ENCODE measurements at regions not wholly inside any gene's neighbourhood (a gene's known extent, or its start where the extent isn't known, plus 50 kb on each side); places are given as distances from the start of the nearest gene placed in this dataset. TPM values are rescaled to one million over a fixed set of nuclear protein-coding genes. Genes with fewer than 3 reads are reported as not detected.

DNA sequence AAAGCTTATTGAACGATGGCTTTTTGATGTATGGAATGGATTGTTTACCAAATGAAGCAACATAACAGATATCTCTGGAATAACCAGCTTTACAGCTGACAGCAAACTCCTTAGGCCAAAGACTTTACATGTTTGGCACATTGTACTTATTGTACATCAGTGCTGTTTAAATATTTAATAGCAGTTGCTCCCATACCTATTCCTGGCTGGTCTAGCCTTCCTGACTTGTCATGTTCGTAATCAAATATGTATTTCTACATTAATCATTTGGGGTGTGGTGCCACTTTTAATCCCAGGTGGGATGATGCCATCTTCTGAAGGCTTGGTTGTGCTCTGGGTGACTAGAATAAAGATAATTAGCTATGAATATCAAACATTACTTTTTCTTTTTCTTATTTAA is 67.4 kb upstream of the FRY start:
- Histone ChIP-seq H3K4me1 (ENCODE audit: control insufficient read depth in 3 of 3, insufficient read depth in 3 of 3, low read length in 3 of 3) (peaks cover 0 to 4% (median 2%) of the 10 kb centered on the region in 3 donors), H3K27ac (ENCODE audit: low read depth, low read length) (no peak overlapping the region)

DNA sequence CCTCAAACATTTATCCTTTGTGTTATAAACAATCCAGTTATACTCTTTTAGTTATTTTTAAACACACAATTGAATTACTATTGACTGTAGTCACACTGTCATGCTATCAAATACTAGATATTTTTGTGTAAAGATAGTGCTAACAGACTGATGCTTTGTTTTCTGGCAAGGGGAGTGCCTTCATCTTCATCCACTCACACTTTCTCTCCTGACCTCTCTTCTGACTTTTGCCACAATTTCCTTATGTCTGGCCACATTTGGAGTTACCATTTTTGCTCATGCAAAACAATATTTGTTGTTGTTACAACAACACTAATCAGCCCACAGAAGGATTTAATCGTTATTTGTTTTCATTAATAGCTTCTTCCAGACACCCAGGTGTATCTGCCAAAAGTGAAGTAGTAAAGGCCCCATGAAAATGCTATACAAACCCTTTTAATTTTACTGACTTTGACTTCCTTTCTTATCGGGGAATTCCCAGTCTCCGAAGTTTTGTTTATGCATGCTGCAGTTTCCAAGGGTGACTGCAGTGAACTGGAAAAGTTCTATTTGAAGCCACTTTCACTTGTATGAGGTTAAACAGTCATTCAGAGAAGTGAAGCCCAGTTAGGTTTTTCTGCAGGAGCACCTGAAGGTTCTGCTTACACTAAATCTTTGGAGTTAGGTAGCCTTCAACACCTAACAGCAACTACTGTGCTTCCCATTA is 66.1 kb upstream of the FRY start:
- no peaks in the 10 kb centered on the region for H3K27me3 ChIP-seq (ENCODE audit: control insufficient read depth in 3 of 3, insufficient read depth in 3 of 3, low read length in 3 of 3)
- H3K9ac ChIP-seq (ENCODE audit: low read depth in 1 of 3, low read length in 3 of 3): no peak overlapping the region
- no peaks in the 10 kb centered on the region for H3K36me3 ChIP-seq (ENCODE audit: control insufficient read depth in 3 of 3, insufficient read depth in 3 of 3, low read length in 3 of 3)
- H3K27ac ChIP-seq (ENCODE audit: low read depth, low read length): no peak overlapping the region
- peaks cover 0 to 4% (median 2%) of the 10 kb centered on the region in 3 donors for H3K4me1 ChIP-seq (ENCODE audit: control insufficient read depth in 3 of 3, insufficient read depth in 3 of 3, low read length in 3 of 3)
- H3K4me3 ChIP-seq (ENCODE audit: low read length in 3 of 3): no peak overlapping the region
- no peaks in the 10 kb centered on the region for H3K9me3 ChIP-seq (ENCODE audit: control insufficient read depth in 3 of 3, low read length in 3 of 3)

More for the DNA sequence above, 67.4 kb upstream of the FRY start:
- Histone ChIP-seq H3K9ac (ENCODE audit: low read depth in 1 of 3, low read length in 3 of 3) (no peak overlapping the region), H3K9me3 (ENCODE audit: control insufficient read depth in 3 of 3, low read length in 3 of 3) (no peaks in the 10 kb centered on the region), H3K4me3 (ENCODE audit: low read length in 3 of 3) (no peak overlapping the region), H3K36me3 (ENCODE audit: control insufficient read depth in 3 of 3, insufficient read depth in 3 of 3, low read length in 3 of 3) (no peaks in the 10 kb centered on the region), H3K27me3 (ENCODE audit: control insufficient read depth in 3 of 3, insufficient read depth in 3 of 3, low read length in 3 of 3) (no peaks in the 10 kb centered on the region)

DNA sequence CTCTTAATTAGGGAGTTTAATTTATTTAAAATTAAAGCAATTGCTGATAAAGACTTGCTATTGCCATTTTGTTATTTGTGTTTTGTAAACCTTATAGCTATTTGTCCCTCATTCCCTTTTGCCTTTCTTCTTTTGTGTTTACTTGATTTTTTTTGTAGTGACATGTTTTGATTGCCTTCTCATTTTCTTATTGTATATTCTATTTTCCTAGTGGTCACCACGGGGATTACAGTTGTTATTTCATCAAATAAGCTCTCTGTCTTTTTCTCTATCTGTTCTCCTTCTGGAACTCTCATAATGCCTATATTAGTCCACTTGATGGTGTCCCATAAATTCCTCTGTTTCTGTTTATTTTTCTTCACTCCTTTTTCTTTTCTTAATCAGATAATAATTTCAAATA is 64.4 kb upstream of the FRY start:
- Histone ChIP-seq H3K4me3 (ENCODE audit: low read length in 3 of 3) (no peak overlapping the region), H3K9me3 (ENCODE audit: control insufficient read depth in 3 of 3, low read length in 3 of 3) (no peaks in the 10 kb centered on the region), H3K36me3 (ENCODE audit: control insufficient read depth in 3 of 3, insufficient read depth in 3 of 3, low read length in 3 of 3) (no peaks in the 10 kb centered on the region), H3K9ac (ENCODE audit: low read depth in 1 of 3, low read length in 3 of 3) (no peak overlapping the region), H3K27ac (ENCODE audit: low read depth, low read length) (no peak overlapping the region), H3K27me3 (ENCODE audit: control insufficient read depth in 3 of 3, insufficient read depth in 3 of 3, low read length in 3 of 3) (no peaks in the 10 kb centered on the region), H3K4me1 (ENCODE audit: control insufficient read depth in 3 of 3, insufficient read depth in 3 of 3, low read length in 3 of 3) (peaks cover 0 to 4% (median 2%) of the 10 kb centered on the region in 3 donors)

DNA sequence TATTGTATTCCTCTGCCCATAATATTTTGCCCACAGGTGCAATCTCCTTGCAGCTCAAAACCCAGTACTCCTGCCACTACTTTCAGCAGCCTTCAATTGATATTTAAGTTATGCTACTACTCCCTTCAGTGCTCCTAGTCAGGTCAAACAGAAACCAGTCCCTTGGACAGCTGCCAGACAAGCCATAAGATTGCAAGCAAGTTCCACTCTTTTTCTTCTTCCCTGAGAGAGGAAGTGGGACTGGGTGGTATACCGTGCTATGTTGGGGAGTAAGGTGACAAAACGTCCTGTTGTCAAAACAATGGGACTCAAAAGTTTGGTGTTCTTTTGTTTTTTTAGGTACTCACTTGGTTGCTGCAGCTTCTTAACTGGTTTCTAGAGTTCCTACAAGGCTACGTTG is 63.1 kb upstream of the FRY start:
- Histone ChIP-seq H3K27me3 (ENCODE audit: control insufficient read depth in 3 of 3, insufficient read depth in 3 of 3, low read length in 3 of 3) (no peaks in the 10 kb centered on the region), H3K27ac (ENCODE audit: low read depth, low read length) (no peak overlapping the region), H3K4me1 (ENCODE audit: control insufficient read depth in 3 of 3, insufficient read depth in 3 of 3, low read length in 3 of 3) (peaks cover 0 to 2% (median 0%) of the 10 kb centered on the region in 3 donors), H3K9me3 (ENCODE audit: control insufficient read depth in 3 of 3, low read length in 3 of 3) (no peaks in the 10 kb centered on the region), H3K9ac (ENCODE audit: low read depth in 1 of 3, low read length in 3 of 3) (no peak overlapping the region), H3K4me3 (ENCODE audit: low read length in 3 of 3) (no peak overlapping the region), H3K36me3 (ENCODE audit: control insufficient read depth in 3 of 3, insufficient read depth in 3 of 3, low read length in 3 of 3) (no peaks in the 10 kb centered on the region)

DNA sequence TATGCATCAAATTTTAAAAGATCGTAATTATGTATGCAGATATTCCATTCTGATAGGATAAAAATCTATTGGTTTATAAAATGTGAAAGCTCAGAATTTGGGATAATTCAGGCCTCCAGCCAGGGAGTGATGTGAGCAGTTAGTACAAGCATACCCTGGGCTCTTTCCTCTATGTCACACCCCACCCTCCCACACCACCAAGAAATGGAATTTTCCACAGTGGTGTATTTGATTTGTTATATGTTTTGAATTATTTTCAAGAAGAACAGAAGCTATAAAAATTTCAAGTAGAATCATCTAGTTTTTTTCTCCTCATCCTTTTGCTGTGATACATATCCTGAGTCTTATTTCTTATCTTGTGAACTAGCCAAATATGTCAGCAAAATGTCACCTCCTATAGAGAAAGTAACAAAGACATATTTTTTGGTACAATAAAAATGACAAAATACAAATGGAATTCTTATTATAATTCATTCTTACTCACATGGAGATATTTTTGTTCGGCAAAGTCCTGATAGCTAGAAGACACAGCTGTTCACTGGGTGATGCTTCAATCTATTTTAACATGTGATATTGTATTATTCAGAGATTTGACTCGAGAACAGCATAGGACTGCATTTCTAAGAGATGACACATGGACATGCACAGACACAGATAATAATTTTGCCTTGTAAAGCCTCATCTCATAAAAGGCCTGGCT is 61.2 kb upstream of the FRY start:
- Histone ChIP-seq H3K27ac (ENCODE audit: low read depth, low read length) (no peak overlapping the region), H3K4me1 (ENCODE audit: control insufficient read depth in 3 of 3, insufficient read depth in 3 of 3, low read length in 3 of 3) (peaks cover 0 to 2% (median 0%) of the 10 kb centered on the region in 3 donors), H3K27me3 (ENCODE audit: control insufficient read depth in 3 of 3, insufficient read depth in 3 of 3, low read length in 3 of 3) (no peaks in the 10 kb centered on the region), H3K9me3 (ENCODE audit: control insufficient read depth in 3 of 3, low read length in 3 of 3) (no peaks in the 10 kb centered on the region), H3K9ac (ENCODE audit: low read depth in 1 of 3, low read length in 3 of 3) (no peak overlapping the region), H3K4me3 (ENCODE audit: low read length in 3 of 3) (no peak overlapping the region), H3K36me3 (ENCODE audit: control insufficient read depth in 3 of 3, insufficient read depth in 3 of 3, low read length in 3 of 3) (no peaks in the 10 kb centered on the region)

DNA sequence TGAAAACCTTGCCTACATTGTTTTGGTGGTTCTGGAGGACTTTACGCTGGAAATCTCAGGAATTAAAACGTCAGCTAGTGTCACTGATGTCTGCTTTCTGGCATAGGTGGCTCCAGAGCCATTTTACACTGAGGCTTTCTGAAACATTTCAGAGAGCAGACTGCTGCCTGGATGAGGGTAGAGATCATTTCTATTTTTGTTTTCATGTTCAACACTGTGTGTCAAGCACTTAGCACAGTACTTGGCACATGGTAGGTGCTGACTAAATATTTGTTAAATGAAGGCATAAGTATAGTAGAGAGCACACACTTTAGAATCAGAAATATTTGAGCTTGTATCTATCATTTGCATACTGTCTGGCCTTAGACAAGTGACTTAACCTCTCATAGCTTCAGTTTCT is 59.1 kb upstream of the FRY start:
- Histone ChIP-seq H3K27ac (ENCODE audit: low read depth, low read length) (no peak overlapping the region), H3K36me3 (ENCODE audit: control insufficient read depth in 3 of 3, insufficient read depth in 3 of 3, low read length in 3 of 3) (no peaks in the 10 kb centered on the region), H3K9me3 (ENCODE audit: control insufficient read depth in 3 of 3, low read length in 3 of 3) (no peaks in the 10 kb centered on the region), H3K4me1 (ENCODE audit: control insufficient read depth in 3 of 3, insufficient read depth in 3 of 3, low read length in 3 of 3) (no peaks in the 10 kb centered on the region), H3K27me3 (ENCODE audit: control insufficient read depth in 3 of 3, insufficient read depth in 3 of 3, low read length in 3 of 3) (no peaks in the 10 kb centered on the region), H3K4me3 (ENCODE audit: low read length in 3 of 3) (no peak overlapping the region), H3K9ac (ENCODE audit: low read depth in 1 of 3, low read length in 3 of 3) (no peak overlapping the region)

DNA sequence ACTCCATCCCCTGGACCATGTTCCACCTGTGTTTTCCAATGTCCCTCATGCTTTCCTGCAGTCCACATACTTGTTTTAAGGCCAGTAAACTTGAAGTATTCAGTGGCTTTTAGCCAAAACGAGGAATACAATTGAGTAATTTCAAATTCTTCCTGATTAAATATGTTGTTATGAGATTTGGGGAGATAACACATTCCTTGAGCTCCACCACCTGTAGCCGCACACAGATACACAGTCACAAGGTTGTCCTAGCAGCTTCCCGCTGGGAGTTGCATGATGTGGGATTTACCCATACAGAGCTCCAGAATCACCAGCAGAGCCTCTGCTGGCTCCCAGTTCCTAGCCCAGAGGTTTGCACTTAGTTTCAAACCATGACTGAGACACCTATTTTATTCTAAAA is 53.6 kb upstream of the FRY start:
- Histone ChIP-seq H3K4me3 (ENCODE audit: low read length in 3 of 3) (no peak overlapping the region), H3K9ac (ENCODE audit: low read depth in 1 of 3, low read length in 3 of 3) (no peak overlapping the region), H3K9me3 (ENCODE audit: control insufficient read depth in 3 of 3, low read length in 3 of 3) (no peaks in the 10 kb centered on the region), H3K27me3 (ENCODE audit: control insufficient read depth in 3 of 3, insufficient read depth in 3 of 3, low read length in 3 of 3) (no peaks in the 10 kb centered on the region), H3K27ac (ENCODE audit: low read depth, low read length) (no peak overlapping the region), H3K4me1 (ENCODE audit: control insufficient read depth in 3 of 3, insufficient read depth in 3 of 3, low read length in 3 of 3) (peaks cover 0 to 3% (median 0%) of the 10 kb centered on the region in 3 donors), H3K36me3 (ENCODE audit: control insufficient read depth in 3 of 3, insufficient read depth in 3 of 3, low read length in 3 of 3) (no peaks in the 10 kb centered on the region)

DNA sequence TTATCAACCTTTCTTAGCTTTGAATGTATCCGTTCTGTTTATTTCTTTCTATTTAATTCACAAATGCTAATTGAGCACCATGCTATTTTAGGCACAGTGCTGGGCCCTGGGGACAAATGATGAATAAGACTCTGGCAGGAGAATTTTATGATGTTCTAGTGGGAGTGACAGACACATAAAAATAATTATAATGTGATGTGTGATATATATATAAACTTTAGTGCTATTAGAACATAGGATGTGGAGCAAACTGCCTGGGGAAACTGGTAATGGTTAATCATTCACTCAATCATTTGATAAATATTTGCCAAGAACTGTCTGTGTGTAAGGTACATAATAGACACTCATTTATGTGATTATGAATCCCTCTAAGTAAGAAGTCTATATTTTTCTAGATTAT is 50.7 kb upstream of the FRY start:
- Histone ChIP-seq H3K36me3 (ENCODE audit: control insufficient read depth in 3 of 3, insufficient read depth in 3 of 3, low read length in 3 of 3) (no peaks in the 10 kb centered on the region), H3K9ac (ENCODE audit: low read depth in 1 of 3, low read length in 3 of 3) (no peak overlapping the region), H3K4me1 (ENCODE audit: control insufficient read depth in 3 of 3, insufficient read depth in 3 of 3, low read length in 3 of 3) (peaks cover 0 to 3% (median 0%) of the 10 kb centered on the region in 3 donors), H3K27me3 (ENCODE audit: control insufficient read depth in 3 of 3, insufficient read depth in 3 of 3, low read length in 3 of 3) (no peaks in the 10 kb centered on the region), H3K4me3 (ENCODE audit: low read length in 3 of 3) (no peak overlapping the region), H3K27ac (ENCODE audit: low read depth, low read length) (no peak overlapping the region), H3K9me3 (ENCODE audit: control insufficient read depth in 3 of 3, low read length in 3 of 3) (no peaks in the 10 kb centered on the region)

Small RNA genes lying in the stretch of these regions (small RNA-seq; reads per million reads assigned to genes)
- gene RF00017: not detected
